ENCODE measurements at regions not wholly inside any gene's neighbourhood (a gene's known extent, or its start where the extent isn't known, plus 50 kb on each side); places are given as distances from the start of the nearest gene placed in this dataset.

GRCh38 chr1:14365301-14365988 lies 233.0 kb upstream of the KAZN start:
- Mint-ChIP-seq H3K4me3 (no peak overlapping the region), H3K4me1 (peaks cover 33% of the 10 kb centered on the region), H3K27ac (no peak overlapping the region), H3K27me3 (ENCODE audit: low read depth) (peaks cover 19% of the 10 kb centered on the region), H3K9me3 (peaks cover 10% of the 10 kb centered on the region), H3K36me3 (peaks cover 5% of the 10 kb centered on the region)
- ChIA-PET POLR2A (interaction anchor here (0.6 kb wide), 1 partner anchor 1027 kb away, joined by 4 read pairs; no protein-coding TSS in a partner anchor), CTCF (interaction anchor here (1.5 to 3.4 kb wide), 2 partner anchors 14 to 252 kb away, joined by 3 to 24 read pairs; no protein-coding TSS in a partner anchor)
- TF ChIP-seq, protein P1, sequence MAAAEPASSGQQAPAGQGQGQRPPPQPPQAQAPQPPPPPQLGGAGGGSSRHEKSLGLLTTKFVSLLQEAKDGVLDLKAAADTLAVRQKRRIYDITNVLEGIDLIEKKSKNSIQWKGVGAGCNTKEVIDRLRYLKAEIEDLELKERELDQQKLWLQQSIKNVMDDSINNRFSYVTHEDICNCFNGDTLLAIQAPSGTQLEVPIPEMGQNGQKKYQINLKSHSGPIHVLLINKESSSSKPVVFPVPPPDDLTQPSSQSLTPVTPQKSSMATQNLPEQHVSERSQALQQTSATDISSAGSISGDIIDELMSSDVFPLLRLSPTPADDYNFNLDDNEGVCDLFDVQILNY (CRISPR knock-in tag; IDR thresholded peaks at IDR 0.05): no peak
- TF ChIP-seq ZNF423 (CRISPR knock-in tag; IDR thresholded peaks at IDR 0.05): no peak
- no peak for TF ChIP-seq ELF4 (CRISPR knock-in tag; IDR thresholded peaks at IDR 0.05; ENCODE audit: low read depth)
- TF ChIP-seq, protein P2, sequence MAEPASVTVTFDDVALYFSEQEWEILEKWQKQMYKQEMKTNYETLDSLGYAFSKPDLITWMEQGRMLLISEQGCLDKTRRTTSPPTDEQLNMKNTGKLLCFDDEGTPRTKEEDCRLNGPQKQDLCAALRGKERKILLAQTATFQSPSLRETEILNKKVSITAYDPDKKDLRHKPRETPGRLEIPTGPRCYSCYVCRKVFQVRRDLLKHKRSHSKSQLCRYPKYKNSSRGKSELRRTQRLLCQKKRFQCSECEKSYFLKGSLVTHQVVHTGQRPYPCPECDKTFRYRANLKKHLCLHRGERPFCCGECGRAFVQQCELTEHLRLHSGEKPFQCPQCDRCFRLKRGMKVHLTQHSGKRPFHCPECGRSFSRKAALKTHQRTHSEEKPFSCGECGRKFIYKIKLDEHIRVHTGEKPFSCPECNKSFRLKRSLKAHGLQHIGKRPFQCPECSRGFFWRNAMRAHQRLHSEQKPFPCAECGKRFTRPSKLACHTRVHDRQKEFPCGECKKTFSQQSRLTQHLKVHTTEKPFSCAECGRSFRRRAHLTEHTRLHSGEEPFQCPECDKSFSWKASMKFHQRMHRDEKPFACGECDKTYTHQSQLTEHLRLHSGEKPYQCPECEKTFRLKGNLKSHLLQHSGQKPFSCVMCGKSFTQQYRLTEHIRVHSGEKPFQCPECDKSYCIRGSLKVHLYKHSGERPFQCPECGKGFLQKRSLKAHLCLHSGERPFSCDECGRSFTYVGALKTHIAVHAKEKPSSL (CRISPR knock-in tag; conservative IDR thresholded peaks at IDR 0.05): no peak
- TF ChIP-seq, protein P3, sequence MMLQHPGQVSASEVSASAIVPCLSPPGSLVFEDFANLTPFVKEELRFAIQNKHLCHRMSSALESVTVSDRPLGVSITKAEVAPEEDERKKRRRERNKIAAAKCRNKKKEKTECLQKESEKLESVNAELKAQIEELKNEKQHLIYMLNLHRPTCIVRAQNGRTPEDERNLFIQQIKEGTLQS (CRISPR knock-in tag; conservative IDR thresholded peaks at IDR 0.05): no peak
- TF ChIP-seq IRF2 (CRISPR knock-in tag; IDR thresholded peaks at IDR 0.05; ENCODE audit: borderline replicate concordance, low read depth): no peak
- no peak for TF ChIP-seq FOXP1 (CRISPR knock-in tag; IDR thresholded peaks at IDR 0.05; ENCODE audit: borderline replicate concordance)
- ATAC-seq (no peak), DNase-seq (ENCODE audit: low spot score) (no peak)

DNA sequence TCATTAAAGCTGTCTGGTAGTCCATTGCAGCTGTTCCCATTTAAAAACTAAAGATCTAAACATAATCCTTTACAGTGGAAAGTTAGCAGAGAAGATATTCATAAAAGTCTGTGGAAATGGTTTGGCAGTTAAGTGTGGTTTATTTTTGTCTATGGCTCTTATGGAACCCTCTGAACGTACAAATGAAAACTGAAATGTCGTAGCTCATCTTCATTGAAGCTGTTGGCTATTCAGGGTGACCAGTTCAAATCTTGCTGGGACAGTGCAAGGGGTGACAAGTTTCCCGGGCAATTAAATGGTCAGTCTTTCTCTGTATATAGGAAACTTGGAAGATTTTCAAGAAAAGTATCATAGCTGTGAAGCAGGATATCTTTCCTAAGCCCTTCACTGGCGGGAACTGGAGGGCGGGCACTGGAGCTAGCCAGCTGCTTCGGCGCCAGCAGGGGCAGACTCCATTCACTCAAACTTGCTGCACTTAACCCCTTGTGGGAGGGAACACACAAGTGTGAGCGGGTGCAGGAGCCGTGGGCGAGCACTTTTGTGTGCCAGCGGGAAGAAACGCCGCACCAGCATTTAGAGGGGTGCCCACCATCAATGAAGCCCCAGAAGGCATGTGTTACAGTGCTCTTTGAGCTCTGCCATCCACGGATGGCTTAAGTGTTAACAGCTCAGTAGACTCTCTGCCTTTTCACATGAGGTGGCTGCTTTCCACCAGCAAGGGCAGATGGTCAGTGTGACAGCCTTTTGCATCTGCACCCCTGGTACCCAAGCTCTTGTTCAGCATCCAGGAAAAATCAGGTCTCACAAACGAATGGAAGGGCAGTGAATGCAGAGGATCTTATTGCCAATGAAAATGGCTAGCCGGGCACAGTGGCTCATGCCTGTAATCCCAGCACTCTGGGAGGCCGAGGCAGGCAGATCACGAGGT lies 232.1 kb upstream of the KAZN start:
- peaks cover 5% of the 10 kb centered on the region for H3K36me3 Mint-ChIP-seq
- no peak overlapping the region for H3K27ac Mint-ChIP-seq
- ATAC-seq (peak; percentile 81), DNase-seq (ENCODE audit: low spot score) (peak; percentile 27)
- H3K9me3 Mint-ChIP-seq: peaks cover 10% of the 10 kb centered on the region
- TF ChIP-seq, protein P4, sequence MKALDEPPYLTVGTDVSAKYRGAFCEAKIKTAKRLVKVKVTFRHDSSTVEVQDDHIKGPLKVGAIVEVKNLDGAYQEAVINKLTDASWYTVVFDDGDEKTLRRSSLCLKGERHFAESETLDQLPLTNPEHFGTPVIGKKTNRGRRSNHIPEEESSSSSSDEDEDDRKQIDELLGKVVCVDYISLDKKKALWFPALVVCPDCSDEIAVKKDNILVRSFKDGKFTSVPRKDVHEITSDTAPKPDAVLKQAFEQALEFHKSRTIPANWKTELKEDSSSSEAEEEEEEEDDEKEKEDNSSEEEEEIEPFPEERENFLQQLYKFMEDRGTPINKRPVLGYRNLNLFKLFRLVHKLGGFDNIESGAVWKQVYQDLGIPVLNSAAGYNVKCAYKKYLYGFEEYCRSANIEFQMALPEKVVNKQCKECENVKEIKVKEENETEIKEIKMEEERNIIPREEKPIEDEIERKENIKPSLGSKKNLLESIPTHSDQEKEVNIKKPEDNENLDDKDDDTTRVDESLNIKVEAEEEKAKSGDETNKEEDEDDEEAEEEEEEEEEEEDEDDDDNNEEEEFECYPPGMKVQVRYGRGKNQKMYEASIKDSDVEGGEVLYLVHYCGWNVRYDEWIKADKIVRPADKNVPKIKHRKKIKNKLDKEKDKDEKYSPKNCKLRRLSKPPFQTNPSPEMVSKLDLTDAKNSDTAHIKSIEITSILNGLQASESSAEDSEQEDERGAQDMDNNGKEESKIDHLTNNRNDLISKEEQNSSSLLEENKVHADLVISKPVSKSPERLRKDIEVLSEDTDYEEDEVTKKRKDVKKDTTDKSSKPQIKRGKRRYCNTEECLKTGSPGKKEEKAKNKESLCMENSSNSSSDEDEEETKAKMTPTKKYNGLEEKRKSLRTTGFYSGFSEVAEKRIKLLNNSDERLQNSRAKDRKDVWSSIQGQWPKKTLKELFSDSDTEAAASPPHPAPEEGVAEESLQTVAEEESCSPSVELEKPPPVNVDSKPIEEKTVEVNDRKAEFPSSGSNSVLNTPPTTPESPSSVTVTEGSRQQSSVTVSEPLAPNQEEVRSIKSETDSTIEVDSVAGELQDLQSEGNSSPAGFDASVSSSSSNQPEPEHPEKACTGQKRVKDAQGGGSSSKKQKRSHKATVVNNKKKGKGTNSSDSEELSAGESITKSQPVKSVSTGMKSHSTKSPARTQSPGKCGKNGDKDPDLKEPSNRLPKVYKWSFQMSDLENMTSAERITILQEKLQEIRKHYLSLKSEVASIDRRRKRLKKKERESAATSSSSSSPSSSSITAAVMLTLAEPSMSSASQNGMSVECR (CRISPR knock-in tag; IDR thresholded peaks at IDR 0.05; ENCODE audit: borderline replicate concordance): no peak
- peak; percentile 41; the same call in 1 of the 2 replicates for TF ChIP-seq MAX (CRISPR knock-in tag; IDR thresholded peaks at IDR 0.05)
- no peak overlapping the region for H3K4me3 Mint-ChIP-seq
- POLR2A ChIA-PET: interaction anchor here (0.6 kb wide), 1 partner anchor 1026 kb away, joined by 4 read pairs; no protein-coding TSS in a partner anchor
- H3K27me3 Mint-ChIP-seq (ENCODE audit: low read depth): peaks cover 19% of the 10 kb centered on the region
- peaks cover 39% of the 10 kb centered on the region for H3K4me1 Mint-ChIP-seq
- CTCF ChIA-PET: interaction anchor here (0.5 to 3.4 kb wide), 9 partner anchors 12 to 401 kb away, joined by 3 to 24 read pairs (median 3); no protein-coding TSS in a partner anchor

DNA sequence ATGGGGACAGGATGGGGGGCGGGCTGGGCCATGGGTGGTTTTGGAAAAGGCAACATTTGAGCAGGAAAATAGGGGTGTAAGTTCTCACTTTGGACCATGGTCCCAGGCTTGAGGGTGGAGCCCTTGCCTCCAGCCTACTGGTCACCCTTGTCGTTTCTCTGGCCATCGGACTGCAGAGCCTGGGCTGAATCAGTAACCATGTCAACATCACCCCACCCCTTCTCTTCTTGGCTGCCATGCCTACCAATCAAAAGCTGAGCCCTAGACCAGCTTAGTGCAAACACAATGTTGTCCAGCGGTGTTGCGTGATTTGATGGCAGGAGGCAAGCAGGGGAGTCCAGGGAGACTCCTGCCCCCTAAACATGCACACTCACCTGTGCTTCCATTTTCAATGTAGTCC lies 231.0 kb upstream of the KAZN start:
- H3K27me3 Mint-ChIP-seq (ENCODE audit: low read depth): peaks cover 19% of the 10 kb centered on the region
- no peaks in the 10 kb centered on the region for H3K36me3 Mint-ChIP-seq
- DNase-seq (ENCODE audit: low spot score): no peak
- H3K9me3 Mint-ChIP-seq: peaks cover under 1% of the 10 kb centered on the region
- ChIA-PET POLR2A (interaction anchor here (1.0 kb wide), 1 partner anchor 153 kb away, joined by 3 read pairs; no protein-coding TSS in a partner anchor), CTCF (interaction anchor here (1.5 to 3.4 kb wide), 2 partner anchors 28 to 254 kb away, joined by 3 to 24 read pairs; no protein-coding TSS in a partner anchor)
- no peak for ATAC-seq
- no peak overlapping the region for H3K27ac Mint-ChIP-seq
- peaks cover 50% of the 10 kb centered on the region for H3K4me1 Mint-ChIP-seq
- no peak overlapping the region for H3K4me3 Mint-ChIP-seq
- TF ChIP-seq NR2C2 (CRISPR knock-in tag; IDR thresholded peaks at IDR 0.05): no peak
- TF ChIP-seq ESRRA (CRISPR knock-in tag; IDR thresholded peaks at IDR 0.05; ENCODE audit: borderline replicate concordance): no peak
- TF ChIP-seq NFYB (CRISPR knock-in tag; conservative IDR thresholded peaks at IDR 0.05; ENCODE audit: low read depth): no peak
- TF ChIP-seq CTCF (IDR thresholded peaks at IDR 0.05): no peak
- no peak for TF ChIP-seq ELF4 (CRISPR knock-in tag; IDR thresholded peaks at IDR 0.05; ENCODE audit: low read depth)
- TF ChIP-seq NR3C1 (CRISPR knock-in tag; conservative IDR thresholded peaks at IDR 0.05; ENCODE audit: low read depth): no peak
- TF ChIP-seq ZNF512 (CRISPR knock-in tag; IDR thresholded peaks at IDR 0.05; ENCODE audit: borderline replicate concordance): no peak
- no peak for TF ChIP-seq MAX (CRISPR knock-in tag; IDR thresholded peaks at IDR 0.05)
